GM23338 (cell line): ENCODE measurements at regions not wholly inside any gene's neighbourhood (a gene's known extent, or its start where the extent isn't known, plus 50 kb on each side); places are given as distances from the start of the nearest gene placed in this dataset.

Experiments used
- ATAC-seq: fragments of 200-7000 bp; cut with Tn5 transposase; 3 replicates; pipeline ENCODE4 v1.9.1; 2020
- DNase-seq: peaks from one replicate; pipeline ENCODE4 v3.0.0-alpha.2; 2015; ENCODE audit warnings: low spot score
- H2AFZ ChIP-seq: fragments of 200-600 bp; sonication (generic); 2 replicates; pipeline ENCODE4 v1.8.0; 2016; ENCODE audit warnings: antibody characterized with exemption, mild to moderate bottlenecking, moderate library complexity
- H3F3A ChIP-seq: fragments of 200-600 bp; sonication (generic); replicated peaks from 2 replicates; pipeline ENCODE4 v1.8.0; 2017; ENCODE audit warnings: antibody characterized with exemption, mixed run types, low read depth
- H3K27ac ChIP-seq: fragments of 200-600 bp; sonication (generic); 2 replicates; pipeline ENCODE4 v1.6.1; 2016; ENCODE audit warnings: low read depth
- H3K27me3 ChIP-seq: fragments of 200-600 bp; sonication (generic); 2 replicates; pipeline ENCODE4 v1.8.0; 2016; ENCODE audit warnings: mild to moderate bottlenecking, mixed run types, moderate library complexity; ENCODE audit not compliant: insufficient read depth
- H3K36me3 ChIP-seq: fragments of 200-600 bp; sonication (generic); 2 replicates; pipeline ENCODE4 v1.8.0; 2016; ENCODE audit warnings: mild to moderate bottlenecking; ENCODE audit not compliant: insufficient read depth
- H3K4me1 ChIP-seq: fragments of 200-600 bp; sonication (generic); 2 replicates; pipeline ENCODE4 v1.8.0; 2016; ENCODE audit warnings: mild to moderate bottlenecking, moderate library complexity; ENCODE audit not compliant: insufficient read depth
- H3K4me2 ChIP-seq: fragments of 200-600 bp; sonication (generic); 2 replicates; pipeline ENCODE4 v1.7.1; 2017; ENCODE audit warnings: mixed run types
- H3K4me3 ChIP-seq: fragments of 200-600 bp; sonication (generic); 2 replicates; pipeline ENCODE4 v1.6.1; 2016; ENCODE audit warnings: mixed run types
- H3K79me2 ChIP-seq: fragments of 200-600 bp; sonication (generic); replicated peaks from 2 replicates; pipeline ENCODE4 v1.8.0; 2017; ENCODE audit warnings: mild to moderate bottlenecking; ENCODE audit not compliant: insufficient read depth
- H3K9me2 ChIP-seq: fragments of 200-600 bp; sonication (generic); 2 replicates; pipeline ENCODE4 v1.8.0; 2017; ENCODE audit not compliant: insufficient read depth
- H4K20me1 ChIP-seq: fragments of 200-600 bp; sonication (generic); replicated peaks from 2 replicates; pipeline ENCODE4 v1.8.0; 2017; ENCODE audit warnings: mild to moderate bottlenecking; ENCODE audit not compliant: insufficient read depth
- H3K27ac Mint-ChIP-seq: 2 replicates; pipeline ENCODE4 v1.8.0; 2020; ENCODE audit warnings: inconsistent platforms, mild to moderate bottlenecking, moderate library complexity, mixed read lengths
- H3K27me3 Mint-ChIP-seq: 3 replicates; pipeline ENCODE4 v1.8.0; 2022; ENCODE audit warnings: low read depth, mild to moderate bottlenecking, moderate library complexity, mixed read lengths, inconsistent platforms; ENCODE audit not compliant: insufficient read depth, poor library complexity
- H3K36me3 Mint-ChIP-seq: 3 replicates; pipeline ENCODE4 v1.8.0; 2021; ENCODE audit warnings: low read depth, mild to moderate bottlenecking, inconsistent platforms, moderate library complexity, mixed read lengths
- H3K4me1 Mint-ChIP-seq: 3 replicates; pipeline ENCODE4 v1.8.0; 2020; ENCODE audit warnings: mild to moderate bottlenecking, inconsistent platforms, mixed read lengths
- H3K4me3 Mint-ChIP-seq: 3 replicates; pipeline ENCODE4 v1.8.0; 2021; ENCODE audit warnings: moderate library complexity, mild to moderate bottlenecking, inconsistent platforms, mixed read lengths
- H3K9me3 Mint-ChIP-seq: 3 replicates; pipeline ENCODE4 v1.8.0; 2020; ENCODE audit warnings: moderate library complexity, mild to moderate bottlenecking, inconsistent platforms, mixed read lengths
- CREB1 ChIP-seq: fragments of 250-450 bp; sonication (Bioruptor Pico); IDR thresholded peaks from 2 replicates; pipeline ENCODE4 v1.5.0; 2020; ENCODE audit warnings: low read depth, mild to moderate bottlenecking, moderate library complexity
- EZH2 ChIP-seq: fragments of 200-600 bp; sonication (generic); IDR thresholded peaks from one replicate; pipeline ENCODE4 v1.8.0; 2017; ENCODE audit warnings: antibody characterized with exemption, mild to moderate bottlenecking, low read depth; ENCODE audit not compliant: unreplicated experiment
- EZH2phosphoT487 ChIP-seq: fragments of 200-600 bp; sonication (generic); IDR thresholded peaks from one replicate; pipeline ENCODE4 v1.8.1; 2018; ENCODE audit warnings: antibody characterized with exemption; ENCODE audit not compliant: unreplicated experiment
- JUNB ChIP-seq: IDR thresholded peaks from one replicate; pipeline ENCODE4 v1.6.1; 2016; ENCODE audit warnings: antibody characterized with exemption; ENCODE audit not compliant: unreplicated experiment
- NANOG ChIP-seq: IDR thresholded peaks from 2 replicates; pipeline ENCODE4 v1.6.1; 2016; ENCODE audit warnings: antibody characterized with exemption, borderline replicate concordance
- POLR2AphosphoS5 ChIP-seq: IDR thresholded peaks from 2 replicates; pipeline ENCODE4 v1.6.1; 2016; ENCODE audit warnings: antibody characterized with exemption, low read depth
- REST ChIP-seq: IDR thresholded peaks from one replicate; pipeline ENCODE4 v1.6.1; 2018; ENCODE audit warnings: antibody characterized with exemption; ENCODE audit not compliant: unreplicated experiment
- STAT1 ChIP-seq: IDR thresholded peaks from one replicate; pipeline ENCODE4 v1.6.1; 2016; ENCODE audit warnings: antibody characterized with exemption; ENCODE audit not compliant: unreplicated experiment
- ZNF114 ChIP-seq: fragments of 250-450 bp; sonication (Bioruptor Pico); IDR thresholded peaks from 2 replicates; pipeline ENCODE4 v1.5.0; 2020; ENCODE audit warnings: mild to moderate bottlenecking, moderate library complexity
- ZNF331 ChIP-seq: fragments of 250-450 bp; sonication (Bioruptor Pico); IDR thresholded peaks from 2 replicates; pipeline ENCODE4 v1.5.0; 2020; ENCODE audit warnings: low read depth, mild to moderate bottlenecking, moderate library complexity
- TF ChIP-seq, protein P1 (sequence below), 2 experiments: fragments of 200-600 bp in 1 of 2; sonication (generic) in 1 of 2; conservative IDR thresholded peaks; 2 replicates each; pipeline versions ENCODE4 v1.5.1 to v1.6.1; 2016 to 2017; ENCODE audit warnings: antibody characterized with exemption in 2 of 2, low read depth in 2 of 2, mild to moderate bottlenecking in 2 of 2, moderate library complexity in 1 of 2
- TF ChIP-seq, protein P2 (sequence below): IDR thresholded peaks from 2 replicates; pipeline ENCODE4 v1.6.1; 2016; ENCODE audit warnings: antibody characterized with exemption
- TF ChIP-seq, protein P3 (sequence below): fragments of 250-450 bp; sonication (Bioruptor Pico); IDR thresholded peaks from 2 replicates; pipeline ENCODE4 v1.5.0; 2020; ENCODE audit warnings: mild to moderate bottlenecking, moderate library complexity

- Histone ChIP-seq H2AFZ (no peak overlapping the region), H3K27ac (no peak overlapping the region), H3K79me2 (no peaks in the 10 kb centered on the region), H3K4me1 (peaks cover 19% of the 10 kb centered on the region), H3F3A (no peaks in the 10 kb centered on the region), H3K4me2 (no peak overlapping the region), H3K9me2 (no peaks in the 10 kb centered on the region), H3K27me3 (no peaks in the 10 kb centered on the region), H3K36me3 (no peaks in the 10 kb centered on the region), H3K4me3 (no peak overlapping the region), H4K20me1 (no peaks in the 10 kb centered on the region)
- H3K4me1 Mint-ChIP-seq, result peaks cover 16% of the 10 kb centered on the region
- H3K36me3 Mint-ChIP-seq, result no peaks in the 10 kb centered on the region
- no peak overlapping the region for H3K27ac Mint-ChIP-seq
- no peak overlapping the region for H3K4me3 Mint-ChIP-seq
- DNase-seq (no peak), ATAC-seq (no peak)
- H3K9me3 Mint-ChIP-seq, result no peaks in the 10 kb centered on the region
- TF ChIP-seq JUNB (no peak), ZNF114 (CRISPR knock-in tag) (no peak), POLR2AphosphoS5 (no peak), ZNF331 (CRISPR knock-in tag) (no peak), REST (no peak), STAT1 (no peak), NANOG (no peak), CREB1 (CRISPR knock-in tag) (no peak), EZH2phosphoT487 (no peak), EZH2 (no peak)
- TF ChIP-seq, protein P1, sequence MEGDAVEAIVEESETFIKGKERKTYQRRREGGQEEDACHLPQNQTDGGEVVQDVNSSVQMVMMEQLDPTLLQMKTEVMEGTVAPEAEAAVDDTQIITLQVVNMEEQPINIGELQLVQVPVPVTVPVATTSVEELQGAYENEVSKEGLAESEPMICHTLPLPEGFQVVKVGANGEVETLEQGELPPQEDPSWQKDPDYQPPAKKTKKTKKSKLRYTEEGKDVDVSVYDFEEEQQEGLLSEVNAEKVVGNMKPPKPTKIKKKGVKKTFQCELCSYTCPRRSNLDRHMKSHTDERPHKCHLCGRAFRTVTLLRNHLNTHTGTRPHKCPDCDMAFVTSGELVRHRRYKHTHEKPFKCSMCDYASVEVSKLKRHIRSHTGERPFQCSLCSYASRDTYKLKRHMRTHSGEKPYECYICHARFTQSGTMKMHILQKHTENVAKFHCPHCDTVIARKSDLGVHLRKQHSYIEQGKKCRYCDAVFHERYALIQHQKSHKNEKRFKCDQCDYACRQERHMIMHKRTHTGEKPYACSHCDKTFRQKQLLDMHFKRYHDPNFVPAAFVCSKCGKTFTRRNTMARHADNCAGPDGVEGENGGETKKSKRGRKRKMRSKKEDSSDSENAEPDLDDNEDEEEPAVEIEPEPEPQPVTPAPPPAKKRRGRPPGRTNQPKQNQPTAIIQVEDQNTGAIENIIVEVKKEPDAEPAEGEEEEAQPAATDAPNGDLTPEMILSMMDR (conservative IDR thresholded peaks at IDR 0.05; ENCODE audit: low read depth in 2 of 2), result no peak
- TF ChIP-seq, protein P2, sequence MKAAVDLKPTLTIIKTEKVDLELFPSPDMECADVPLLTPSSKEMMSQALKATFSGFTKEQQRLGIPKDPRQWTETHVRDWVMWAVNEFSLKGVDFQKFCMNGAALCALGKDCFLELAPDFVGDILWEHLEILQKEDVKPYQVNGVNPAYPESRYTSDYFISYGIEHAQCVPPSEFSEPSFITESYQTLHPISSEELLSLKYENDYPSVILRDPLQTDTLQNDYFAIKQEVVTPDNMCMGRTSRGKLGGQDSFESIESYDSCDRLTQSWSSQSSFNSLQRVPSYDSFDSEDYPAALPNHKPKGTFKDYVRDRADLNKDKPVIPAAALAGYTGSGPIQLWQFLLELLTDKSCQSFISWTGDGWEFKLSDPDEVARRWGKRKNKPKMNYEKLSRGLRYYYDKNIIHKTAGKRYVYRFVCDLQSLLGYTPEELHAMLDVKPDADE, result no peak
- TF ChIP-seq, protein P3, sequence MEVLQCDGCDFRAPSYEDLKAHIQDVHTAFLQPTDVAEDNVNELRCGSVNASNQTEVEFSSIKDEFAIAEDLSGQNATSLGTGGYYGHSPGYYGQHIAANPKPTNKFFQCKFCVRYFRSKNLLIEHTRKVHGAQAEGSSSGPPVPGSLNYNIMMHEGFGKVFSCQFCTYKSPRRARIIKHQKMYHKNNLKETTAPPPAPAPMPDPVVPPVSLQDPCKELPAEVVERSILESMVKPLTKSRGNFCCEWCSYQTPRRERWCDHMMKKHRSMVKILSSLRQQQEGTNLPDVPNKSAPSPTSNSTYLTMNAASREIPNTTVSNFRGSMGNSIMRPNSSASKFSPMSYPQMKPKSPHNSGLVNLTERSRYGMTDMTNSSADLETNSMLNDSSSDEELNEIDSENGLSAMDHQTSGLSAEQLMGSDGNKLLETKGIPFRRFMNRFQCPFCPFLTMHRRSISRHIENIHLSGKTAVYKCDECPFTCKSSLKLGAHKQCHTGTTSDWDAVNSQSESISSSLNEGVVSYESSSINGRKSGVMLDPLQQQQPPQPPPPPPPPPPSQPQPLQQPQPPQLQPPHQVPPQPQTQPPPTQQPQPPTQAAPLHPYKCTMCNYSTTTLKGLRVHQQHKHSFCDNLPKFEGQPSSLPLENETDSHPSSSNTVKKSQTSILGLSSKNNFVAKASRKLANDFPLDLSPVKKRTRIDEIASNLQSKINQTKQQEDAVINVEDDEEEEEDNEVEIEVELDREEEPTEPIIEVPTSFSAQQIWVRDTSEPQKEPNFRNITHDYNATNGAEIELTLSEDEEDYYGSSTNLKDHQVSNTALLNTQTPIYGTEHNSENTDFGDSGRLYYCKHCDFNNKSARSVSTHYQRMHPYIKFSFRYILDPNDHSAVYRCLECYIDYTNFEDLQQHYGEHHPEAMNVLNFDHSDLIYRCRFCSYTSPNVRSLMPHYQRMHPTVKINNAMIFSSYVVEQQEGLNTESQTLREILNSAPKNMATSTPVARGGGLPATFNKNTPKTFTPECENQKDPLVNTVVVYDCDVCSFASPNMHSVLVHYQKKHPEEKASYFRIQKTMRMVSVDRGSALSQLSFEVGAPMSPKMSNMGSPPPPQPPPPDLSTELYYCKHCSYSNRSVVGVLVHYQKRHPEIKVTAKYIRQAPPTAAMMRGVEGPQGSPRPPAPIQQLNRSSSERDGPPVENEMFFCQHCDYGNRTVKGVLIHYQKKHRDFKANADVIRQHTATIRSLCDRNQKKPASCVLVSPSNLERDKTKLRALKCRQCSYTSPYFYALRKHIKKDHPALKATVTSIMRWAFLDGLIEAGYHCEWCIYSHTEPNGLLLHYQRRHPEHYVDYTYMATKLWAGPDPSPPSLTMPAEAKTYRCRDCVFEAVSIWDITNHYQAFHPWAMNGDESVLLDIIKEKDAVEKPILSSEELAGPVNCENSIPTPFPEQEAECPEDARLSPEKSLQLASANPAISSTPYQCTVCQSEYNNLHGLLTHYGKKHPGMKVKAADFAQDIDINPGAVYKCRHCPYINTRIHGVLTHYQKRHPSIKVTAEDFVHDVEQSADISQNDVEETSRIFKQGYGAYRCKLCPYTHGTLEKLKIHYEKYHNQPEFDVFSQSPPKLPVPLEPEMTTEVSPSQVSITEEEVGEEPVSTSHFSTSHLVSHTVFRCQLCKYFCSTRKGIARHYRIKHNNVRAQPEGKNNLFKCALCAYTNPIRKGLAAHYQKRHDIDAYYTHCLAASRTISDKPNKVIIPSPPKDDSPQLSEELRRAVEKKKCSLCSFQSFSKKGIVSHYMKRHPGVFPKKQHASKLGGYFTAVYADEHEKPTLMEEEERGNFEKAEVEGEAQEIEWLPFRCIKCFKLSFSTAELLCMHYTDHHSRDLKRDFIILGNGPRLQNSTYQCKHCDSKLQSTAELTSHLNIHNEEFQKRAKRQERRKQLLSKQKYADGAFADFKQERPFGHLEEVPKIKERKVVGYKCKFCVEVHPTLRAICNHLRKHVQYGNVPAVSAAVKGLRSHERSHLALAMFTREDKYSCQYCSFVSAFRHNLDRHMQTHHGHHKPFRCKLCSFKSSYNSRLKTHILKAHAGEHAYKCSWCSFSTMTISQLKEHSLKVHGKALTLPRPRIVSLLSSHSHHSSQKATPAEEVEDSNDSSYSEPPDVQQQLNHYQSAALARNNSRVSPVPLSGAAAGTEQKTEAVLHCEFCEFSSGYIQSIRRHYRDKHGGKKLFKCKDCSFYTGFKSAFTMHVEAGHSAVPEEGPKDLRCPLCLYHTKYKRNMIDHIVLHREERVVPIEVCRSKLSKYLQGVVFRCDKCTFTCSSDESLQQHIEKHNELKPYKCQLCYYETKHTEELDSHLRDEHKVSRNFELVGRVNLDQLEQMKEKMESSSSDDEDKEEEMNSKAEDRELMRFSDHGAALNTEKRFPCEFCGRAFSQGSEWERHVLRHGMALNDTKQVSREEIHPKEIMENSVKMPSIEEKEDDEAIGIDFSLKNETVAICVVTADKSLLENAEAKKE (CRISPR knock-in tag), result no peak
- H3K27me3 Mint-ChIP-seq, result no peaks in the 10 kb centered on the region
These were observed 226.6 kb downstream of the HACE1 start for GRCh38 chr6:104633125-104633524.
